Midbrain (tissue), 1 donor: ENCODE measurements at regions not wholly inside any gene's neighbourhood (a gene's known extent, or its start where the extent isn't known, plus 50 kb on each side); places are given as distances from the start of the nearest gene placed in this dataset.
"Not testable (repeated sequence)": the region's sequence is repeated elsewhere in the genome, so short reads cannot be mapped to it uniquely, and the experiment has no call there.

Experiments used
- DNase-seq: peaks from one replicate; lab custom pipeline; 2025; lab: John Stamatoyannopoulos, UW

DNA sequence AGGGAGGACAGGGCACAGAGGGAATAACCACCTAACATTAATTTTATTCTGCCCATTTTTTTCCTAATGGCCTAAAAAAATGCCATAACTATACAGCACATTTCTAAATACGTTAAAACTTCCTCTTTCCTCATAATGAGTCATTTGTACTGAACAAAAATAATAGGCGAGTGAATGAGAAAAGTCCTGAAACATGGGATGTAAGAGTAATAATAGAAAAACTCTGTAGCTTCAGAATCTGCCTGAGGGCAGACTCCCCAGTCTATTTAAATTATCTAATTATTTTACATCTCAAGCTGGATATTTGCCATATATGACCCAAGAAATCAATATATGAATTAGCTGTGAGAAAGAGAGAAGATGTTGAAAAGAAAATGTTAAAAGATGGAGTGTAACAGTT, 285.1 kb downstream of the TMX3 start:
- no peak for DNase-seq

DNA sequence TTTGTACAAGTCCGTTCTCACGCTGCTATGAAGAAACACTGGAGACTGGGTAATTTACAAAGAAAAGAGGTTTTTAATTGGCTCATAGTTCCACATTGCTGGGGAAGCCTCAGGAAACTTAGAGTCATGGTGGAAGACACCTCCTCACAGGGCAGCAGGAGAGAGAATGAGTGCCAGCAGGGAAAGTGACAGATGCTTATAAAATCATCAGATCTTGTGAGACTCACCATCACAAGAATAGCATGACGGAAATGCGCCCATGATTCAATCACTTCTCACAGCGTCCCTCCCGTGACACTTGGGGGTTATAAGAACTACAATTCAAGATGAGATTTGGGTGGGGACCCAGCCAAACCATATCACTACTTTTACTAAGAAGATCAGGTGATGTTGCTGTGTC, 285.8 kb downstream of the TMX3 start:
- DNase-seq: no peak

DNA sequence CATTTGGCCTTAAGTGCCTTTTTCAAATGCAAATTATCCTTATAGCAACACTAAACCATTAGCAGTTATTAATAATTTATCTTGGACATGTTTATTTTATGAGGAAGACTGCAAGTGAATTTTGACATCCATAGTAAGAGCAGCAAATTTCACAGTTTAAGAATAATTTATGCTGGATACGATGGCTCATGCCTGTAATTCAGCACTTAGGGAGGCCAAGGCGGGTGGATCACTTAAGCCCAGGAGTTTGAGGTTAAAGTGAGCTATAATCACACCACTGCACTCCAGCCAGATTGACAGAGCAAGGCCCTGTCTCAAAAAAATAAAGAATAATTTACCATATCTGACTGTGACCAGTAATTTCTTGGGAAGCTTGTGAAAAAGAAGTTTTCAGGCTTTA, 286.2 kb downstream of the TMX3 start:
- no peak for DNase-seq

DNA sequence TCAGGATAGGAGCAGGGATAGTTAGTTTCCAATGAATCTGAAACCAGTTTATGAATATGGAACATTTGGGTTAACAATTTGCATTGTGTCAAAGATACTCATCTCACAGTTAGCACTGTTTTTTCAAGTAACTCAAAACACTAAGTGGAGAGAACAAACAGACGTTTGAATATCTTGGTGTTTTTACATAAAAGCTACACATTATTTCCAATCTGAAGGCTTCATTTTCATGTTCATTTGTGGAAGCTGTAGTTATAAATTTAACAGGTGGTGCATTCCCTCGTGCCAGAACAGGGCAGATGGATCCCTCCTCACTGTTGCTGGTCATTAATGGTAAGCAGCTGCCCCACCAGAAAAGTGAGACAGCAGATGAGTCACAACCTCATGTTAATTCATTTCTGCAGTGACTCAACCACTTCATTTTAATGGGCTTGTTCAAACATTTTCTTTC, 286.9 kb downstream of the TMX3 start:
- DNase-seq: peak; percentile 52

DNA sequence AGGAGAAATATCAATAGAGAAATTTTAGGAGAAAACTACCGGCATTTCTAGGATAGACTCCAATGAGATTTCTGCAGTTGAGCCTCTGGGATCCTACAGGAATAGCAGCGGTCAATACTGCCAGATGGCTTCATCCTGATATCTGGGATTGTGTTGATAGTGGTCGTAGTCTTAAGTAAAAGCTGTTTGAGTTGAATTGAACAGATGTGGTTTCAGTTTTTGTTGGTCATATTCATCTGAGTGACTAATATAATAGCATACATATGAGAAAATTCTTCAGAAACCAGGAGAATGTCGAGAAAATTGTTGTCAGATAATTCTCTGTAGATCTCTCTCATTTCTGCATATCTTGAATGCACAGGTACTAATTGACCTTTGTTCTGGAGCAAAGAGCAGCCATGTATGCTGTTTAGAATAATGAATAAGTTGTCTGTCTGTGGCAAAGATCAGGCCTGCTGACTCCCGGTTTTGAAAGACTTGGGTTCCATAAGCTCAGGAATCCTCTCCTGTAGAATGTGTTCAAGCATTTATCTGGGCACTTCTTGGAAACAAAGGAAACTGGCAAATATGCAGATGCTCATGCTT, 288.1 kb downstream of the TMX3 start:
- DNase-seq: no peak

DNA sequence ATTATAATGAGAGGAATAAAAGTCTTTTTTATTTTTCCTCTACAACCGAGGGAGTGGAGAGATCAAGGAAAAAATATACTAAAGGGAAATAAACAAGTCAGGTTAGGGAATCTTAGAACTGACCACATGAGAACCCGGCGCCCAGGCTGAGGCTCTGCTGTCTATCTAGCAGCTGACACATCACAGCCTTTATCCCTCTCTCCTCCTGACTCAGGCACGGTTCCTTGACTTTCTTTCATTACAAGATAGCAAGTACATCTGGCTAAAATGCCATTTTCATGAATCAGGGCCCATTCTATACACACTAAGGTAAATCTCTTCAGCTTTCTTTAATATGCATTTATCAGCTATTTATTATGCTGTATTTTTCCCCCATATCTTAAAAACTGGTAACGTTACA, 296.0 kb downstream of the TMX3 start:
- no peak for DNase-seq

DNA sequence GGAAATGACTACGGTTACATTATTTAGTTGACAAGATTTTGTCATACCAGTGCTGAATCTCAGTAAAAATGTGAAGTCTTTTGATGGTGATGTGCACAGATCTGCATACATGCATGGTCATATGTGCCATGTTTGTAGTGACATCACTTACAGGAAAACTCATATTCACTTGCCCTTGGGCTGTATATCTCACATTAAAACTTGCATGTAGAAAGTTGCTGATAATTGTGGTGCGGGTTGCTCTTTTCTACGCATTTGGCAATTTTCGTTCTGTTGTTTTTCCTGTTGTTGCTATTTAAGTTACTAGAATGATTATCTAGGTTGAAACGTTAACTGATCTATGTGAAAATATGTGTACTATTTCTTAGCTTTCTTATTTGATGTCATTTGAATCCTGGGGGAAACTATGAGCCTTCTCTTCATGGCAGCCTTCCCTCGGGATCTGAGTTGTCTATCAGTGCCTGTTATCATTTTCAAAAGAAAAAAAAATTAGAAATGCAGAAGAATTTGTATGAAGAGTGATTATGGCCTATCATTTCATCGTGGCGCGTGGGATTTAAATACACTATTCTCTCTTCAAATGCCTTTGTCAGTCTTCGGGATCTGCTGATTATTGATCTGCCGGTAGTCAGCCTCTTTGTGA, 296.6 kb downstream of the TMX3 start:
- DNase-seq: no peak

DNA sequence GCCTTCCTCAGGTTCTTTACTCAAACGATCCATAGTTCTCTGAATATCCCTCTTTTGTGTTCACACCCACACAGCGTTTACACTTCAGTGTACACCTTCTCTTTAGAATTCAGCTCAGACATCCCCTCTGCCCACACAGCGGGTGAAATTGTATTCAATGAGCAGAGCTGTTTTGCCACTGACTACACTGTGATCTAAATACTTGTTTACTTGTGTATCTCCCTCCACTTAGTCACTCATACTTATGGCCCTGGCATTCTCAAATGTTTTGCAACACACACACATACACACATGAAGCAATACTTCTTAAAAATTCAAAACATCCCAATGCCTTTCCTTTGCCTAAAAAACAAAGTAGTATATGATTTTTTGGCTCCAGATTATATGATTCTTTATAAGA, 297.1 kb downstream of the TMX3 start:
- DNase-seq: no peak

DNA sequence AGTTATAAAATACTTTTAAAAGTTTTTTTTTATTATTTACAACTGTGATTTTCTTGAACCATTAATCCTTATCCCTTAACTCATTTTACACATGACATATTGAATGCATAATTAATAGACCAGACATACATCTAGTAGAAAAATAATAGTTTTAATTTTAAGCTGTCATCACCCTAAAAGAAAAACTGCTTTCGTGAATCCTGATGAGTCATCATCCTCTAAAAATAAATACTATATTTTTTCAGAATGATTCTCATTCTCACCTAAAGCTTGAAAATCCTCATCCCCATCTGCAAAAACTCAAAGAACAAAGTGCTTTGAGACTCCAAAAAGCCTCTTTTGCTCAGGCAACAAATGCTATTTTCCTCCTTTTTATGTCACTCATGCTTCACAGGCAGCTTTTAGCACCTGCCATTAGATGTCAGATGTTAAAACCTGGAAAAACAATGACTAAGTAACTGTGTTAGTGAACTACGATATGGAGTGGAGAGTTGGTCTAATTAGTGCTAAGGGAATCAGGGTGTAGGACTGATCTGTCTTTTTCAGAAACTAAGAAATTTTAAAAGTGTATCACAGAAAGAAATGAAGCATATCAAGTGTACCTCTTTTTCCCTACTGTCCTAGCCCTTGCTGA, 297.6 kb downstream of the TMX3 start:
- DNase-seq: no peak

DNA sequence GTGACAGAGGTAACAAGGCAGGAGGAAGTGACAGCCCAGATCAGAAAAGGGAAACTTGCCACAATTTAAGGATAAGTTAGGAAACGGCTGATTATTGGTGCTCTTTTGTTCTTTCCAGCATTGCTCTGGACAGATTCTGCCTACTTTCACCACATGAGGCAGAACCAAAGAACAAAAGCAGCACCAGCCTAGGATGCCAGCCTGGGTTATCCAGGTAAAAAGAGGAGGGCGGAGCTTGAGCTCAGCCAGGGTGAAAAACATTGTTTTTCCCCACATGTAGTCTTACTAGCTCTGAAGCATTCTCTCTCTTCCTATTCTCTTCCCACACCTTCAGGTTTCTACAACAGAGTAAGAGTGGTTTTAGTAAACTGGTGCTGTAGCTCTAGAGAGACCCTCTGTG, 300.5 kb downstream of the TMX3 start:
- DNase-seq: no peak

DNA sequence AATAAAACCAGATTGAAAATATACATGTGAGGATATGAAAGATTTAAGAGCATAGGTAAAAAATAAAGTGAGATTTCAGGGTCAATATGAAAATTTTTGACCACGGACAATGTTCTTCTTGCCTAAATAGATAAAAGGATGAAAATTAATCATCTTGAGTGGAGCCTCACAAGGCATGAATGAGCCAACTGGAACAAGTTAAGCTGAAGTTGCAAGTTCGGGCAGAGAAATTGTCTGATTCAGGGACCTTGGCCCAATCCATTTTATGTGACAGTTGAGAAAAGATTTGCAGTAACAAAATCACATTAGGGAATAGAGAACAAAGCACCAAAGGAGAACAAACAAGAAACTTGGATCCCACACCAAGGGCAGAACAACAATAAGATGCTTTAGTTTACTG, 305.3 kb downstream of the TMX3 start:
- DNase-seq: no peak

DNA sequence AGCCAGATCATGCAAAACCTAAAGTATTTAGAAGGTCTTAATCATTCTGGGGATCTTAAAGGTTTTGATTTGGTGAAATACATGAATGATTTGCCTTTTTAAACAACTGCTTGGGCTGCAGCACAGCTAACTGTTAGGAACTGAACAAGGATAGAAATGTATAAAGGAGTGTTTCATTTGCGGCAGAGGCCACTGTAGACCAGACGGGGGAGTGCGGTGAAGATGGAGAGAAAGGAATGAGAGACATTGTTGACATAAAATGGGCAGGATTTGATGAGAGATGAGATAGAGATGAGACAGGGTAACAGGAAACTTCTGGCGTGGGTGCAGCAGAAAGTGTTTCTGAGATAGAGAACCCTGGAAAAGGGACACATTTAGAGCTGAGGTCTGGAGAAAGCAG, 308.1 kb downstream of the TMX3 start:
- no peak for DNase-seq

DNA sequence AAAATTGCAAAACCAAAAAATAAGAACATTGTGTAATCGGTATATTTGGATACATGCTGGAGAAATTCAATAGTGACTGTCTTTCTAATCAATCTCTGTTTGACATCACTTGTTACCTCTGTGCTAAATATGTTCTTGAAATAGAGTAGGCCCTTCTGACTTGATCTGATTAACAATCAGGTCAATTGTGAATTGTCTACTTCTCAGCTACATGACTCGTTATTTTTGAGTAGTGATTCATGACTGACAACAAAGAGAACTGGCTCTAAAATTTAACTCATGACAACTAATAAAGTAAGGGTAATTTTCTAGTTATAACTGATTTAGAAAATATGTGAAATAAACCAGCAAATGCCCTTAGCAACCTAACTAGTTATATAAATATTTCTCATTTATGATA, 312.1 kb downstream of the TMX3 start:
- DNase-seq: no peak

DNA sequence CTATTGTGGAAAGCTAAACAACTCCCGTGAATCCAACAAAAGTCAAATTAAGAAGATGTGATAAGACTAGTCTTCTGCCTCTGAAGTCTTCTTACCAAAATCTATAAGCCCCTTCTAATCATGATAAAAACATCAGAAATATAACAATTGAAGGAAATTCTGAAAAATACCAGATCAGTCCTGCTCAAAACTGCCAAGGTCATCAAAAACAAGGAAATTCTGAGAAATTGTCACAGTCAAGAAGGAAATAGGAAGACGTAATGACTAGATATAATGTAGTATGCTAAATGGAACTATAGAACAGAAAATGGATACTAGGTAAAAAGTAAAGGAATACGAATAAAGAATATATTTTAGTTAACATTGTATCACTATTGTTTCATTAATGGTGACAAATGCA, 314.0 kb downstream of the TMX3 start:
- DNase-seq: no peak

DNA sequence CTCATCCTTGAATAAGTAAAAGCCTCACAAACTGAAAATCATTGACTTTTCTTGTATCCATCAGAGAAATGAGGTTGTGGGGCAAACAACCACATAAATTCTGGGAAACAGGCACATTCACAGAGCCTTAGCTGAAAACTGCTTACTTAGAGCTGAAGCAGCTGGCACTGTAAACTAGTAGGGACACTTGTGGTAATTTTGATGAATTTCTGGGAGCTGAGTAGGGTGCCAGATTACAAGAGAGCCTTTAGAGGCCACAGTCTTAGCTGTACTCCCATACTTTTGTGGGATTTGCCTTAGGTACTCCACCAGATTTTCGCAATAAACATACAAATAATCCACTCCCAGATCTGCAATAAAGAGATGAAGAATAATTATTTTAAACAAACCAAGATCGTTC, 315.2 kb downstream of the TMX3 start:
- DNase-seq: no peak

DNA sequence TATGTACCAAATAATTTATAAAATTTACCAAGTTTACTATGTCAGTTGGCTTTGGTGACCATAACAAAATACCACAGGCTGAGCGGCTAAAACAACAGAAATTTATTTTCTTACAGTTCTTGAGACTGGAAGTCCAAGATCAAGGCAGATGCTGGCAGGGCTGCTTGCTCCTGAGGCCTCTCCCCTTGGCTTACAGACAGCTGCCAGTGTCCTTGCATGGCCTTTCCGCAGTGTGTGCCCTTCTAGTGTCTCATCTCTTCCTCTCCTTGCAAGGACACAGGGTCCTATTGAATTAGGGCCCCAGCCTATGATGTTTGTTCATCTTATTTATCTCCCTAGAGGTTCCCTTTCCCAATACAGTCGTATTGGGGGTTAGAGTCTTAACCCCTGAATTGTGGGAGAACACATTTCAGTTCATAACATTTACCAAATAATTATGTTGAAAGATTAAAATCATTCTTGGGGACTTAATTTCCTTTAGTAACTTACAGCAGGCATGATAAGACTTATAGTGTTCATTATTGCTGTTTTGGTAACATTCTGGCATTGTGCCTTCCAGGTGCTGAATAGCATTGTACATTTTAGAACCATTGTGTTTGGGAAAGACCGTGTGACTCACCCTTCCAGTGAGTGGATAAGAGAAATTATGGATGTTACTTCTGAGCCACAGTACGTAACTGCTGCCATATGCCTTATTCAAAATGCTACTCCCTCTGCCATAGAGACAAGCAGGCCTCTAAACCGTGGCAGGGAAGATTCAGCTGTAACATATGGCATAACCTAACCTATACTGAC, 317.5 kb downstream of the TMX3 start:
- no peak for DNase-seq

DNA sequence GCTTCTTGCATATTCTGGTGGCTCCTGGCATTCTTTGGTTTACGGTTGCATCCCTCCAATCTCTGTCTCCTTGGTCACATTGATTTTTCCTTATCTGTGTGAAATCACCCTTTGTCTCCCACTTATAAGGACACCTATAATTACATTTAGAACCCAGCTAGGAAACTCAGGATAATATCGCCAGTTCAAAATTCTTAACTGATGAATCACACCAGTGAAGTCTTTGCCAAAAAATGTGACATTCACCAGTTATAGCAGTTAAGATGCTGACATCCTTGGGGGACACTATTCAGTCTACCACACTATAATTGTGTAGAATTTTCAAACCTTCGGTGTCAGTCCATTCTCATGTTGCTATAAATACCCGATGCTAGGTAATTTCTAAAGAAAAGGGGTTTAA, 320.2 kb downstream of the TMX3 start:
- DNase-seq: no peak

DNA sequence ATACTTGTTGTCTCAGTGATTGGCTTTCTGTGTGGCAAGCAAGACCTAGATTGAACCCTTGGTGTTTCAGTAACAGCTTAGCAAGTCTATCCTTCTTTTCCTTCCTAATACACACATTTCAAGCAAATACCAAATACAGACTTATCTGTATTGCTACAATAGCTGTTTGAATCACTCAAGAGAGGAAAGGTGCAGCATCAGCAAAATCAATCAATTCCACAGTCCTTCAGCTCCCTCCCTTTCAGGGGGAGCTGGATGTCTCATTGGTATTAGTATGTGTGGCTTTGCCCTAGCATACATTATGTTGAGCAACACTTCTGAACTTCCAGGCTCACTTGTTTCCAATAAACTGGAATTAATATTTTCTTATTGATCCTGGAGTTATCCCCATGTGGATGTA, 323.1 kb downstream of the TMX3 start:
- DNase-seq: no peak

DNA sequence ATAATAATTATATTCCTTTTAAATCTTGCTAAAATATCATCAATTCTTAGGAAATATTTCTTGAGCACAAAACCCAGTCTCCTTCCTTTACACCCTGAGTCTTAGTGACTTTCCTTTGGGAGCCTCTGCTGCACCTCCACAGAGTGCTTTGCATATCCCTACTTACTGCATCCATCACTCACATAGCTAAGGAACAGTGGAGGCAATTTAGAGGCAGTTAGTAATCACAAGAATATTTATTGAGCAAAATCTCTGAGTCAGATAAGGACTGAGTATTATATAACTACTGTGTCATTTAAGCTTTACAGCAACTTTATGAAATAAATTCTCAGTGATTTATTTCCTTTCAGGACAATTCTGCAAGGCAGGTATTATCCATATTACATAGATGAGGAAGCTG, 327.7 kb downstream of the TMX3 start:
- no peak for DNase-seq

DNA sequence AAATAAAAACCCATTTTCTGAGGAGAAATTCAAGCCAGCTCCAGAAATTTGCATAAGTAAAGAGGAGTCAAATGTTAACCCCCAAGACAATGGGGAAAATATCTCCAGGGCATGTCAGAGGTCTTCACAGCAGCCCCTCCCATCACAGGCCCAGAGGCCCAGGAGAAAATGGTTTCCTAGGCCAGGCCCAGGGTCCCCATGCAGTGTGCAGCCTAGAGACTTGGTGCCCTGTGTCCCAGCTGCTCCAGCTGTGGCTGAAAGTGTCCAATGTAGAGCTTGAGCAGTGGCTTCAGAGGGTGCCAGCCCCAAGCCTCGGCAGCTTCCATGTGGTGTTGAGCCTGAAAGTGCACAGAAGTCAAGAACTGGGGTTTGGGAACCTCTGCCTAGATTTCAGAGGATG, 330.9 kb downstream of the TMX3 start:
- DNase-seq: not testable (repeated sequence)

DNA sequence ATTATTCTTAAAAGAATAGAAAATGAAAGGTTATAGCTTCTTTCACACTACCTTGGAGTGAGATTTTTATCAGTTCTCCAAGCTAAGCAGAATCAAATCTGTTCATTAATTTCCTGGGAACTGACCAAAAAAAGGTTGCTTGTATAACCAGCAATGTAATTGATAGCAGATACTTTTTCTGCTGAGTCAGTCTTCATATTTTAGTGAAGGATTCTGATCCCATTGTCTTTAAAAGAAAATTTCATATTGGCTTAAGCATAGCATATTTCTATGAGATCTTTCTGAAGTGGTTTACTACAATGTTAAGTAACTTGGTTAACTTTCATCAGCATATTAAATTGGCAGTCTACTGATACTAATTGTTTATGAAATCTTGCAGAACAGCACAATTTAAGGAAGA, 338.0 kb downstream of the TMX3 start:
- DNase-seq: no peak

DNA sequence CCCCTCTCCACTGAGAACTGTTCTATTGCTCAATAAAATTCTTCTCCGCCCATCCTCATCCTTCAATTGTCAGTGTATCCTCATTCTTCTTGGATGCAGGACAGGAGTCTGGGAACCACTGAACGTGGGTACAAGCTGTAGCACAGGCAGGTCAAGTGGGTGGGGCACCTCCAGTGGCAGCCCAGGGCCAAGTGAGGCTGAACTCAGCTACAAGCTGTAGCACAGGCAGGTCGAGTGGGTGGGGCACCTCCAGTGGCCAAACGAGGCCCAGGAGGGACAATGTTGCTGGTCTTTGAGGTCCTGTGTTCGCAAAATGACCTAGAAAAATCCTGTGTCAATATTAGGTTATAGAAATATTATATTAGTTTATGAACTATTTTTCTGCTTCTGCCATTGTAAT, 352.0 kb downstream of the TMX3 start:
- DNase-seq: no peak

DNA sequence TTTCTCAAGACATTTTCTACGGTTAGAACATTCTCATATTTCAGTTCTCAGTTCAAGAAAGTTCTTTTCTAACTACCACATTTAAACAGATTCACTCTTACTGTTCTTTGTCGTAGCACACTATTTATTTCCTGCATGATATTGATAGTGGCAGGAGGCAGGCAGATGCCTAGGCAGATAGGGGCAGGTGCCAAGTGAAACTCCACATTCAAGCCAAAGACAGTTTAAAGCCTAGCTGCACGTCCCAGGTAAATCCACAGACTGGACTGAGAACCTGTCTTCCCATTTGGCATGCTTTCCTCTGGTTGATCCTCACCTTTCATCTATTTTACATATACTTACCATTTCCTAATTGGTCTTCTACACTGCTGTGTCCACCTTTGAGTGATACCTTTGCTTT, 359.3 kb downstream of the TMX3 start:
- DNase-seq: no peak
